NB4 (cell line): ENCODE measurements at regions not wholly inside any gene's neighbourhood (a gene's known extent, or its start where the extent isn't known, plus 50 kb on each side); places are given as distances from the start of the nearest gene placed in this dataset.
A peak's percentile ranks its signal among the peaks of the same experiment; 100 is the strongest.

Experiments
- DNase-seq: peaks from one replicate; pipeline ENCODE4 v3.0.0; 2010; ENCODE audit warnings: low read depth
- H3K4me3 ChIP-seq: one replicate; pipeline ENCODE4 v1.5.1; 2011; ENCODE audit warnings: mild to moderate bottlenecking, low read depth, low read length, moderate library complexity
- CTCF ChIP-seq: IDR thresholded peaks from one replicate; pipeline ENCODE4 v1.5.1; 2012; ENCODE audit warnings: low read depth, low read length
- MAX ChIP-seq: IDR thresholded peaks from 2 replicates; pipeline ENCODE4 v1.6.1; 2011; ENCODE audit warnings: low read depth, low read length
- MYC ChIP-seq: IDR thresholded peaks from 2 replicates; pipeline ENCODE4 v1.6.1; 2011; ENCODE audit warnings: low read depth, low read length
- POLR2A ChIP-seq: IDR thresholded peaks from 2 replicates; pipeline ENCODE4 v1.6.1; 2011; ENCODE audit warnings: mild to moderate bottlenecking; ENCODE audit not compliant: insufficient read length; ENCODE audit errors: extremely low read depth

GRCh38 chr16:65421596-65421995, 299.7 kb upstream of the CDH11 start:
- no peak for DNase-seq
- TF ChIP-seq MYC (no peak), POLR2A (no peak), CTCF (no peak), MAX (no peak)
- no peak overlapping the region for H3K4me3 ChIP-seq

GRCh38 chr16:65418435-65418834, 296.6 kb upstream of the CDH11 start:
- no peak for DNase-seq
- H3K4me3 ChIP-seq = no peak overlapping the region
- TF ChIP-seq MAX = no peak
- TF ChIP-seq CTCF = no peak

- H3K4me3 ChIP-seq = no peak overlapping the region
- no peak for TF ChIP-seq CTCF
- TF ChIP-seq MAX = no peak
- TF ChIP-seq POLR2A = no peak
- TF ChIP-seq MYC = no peak
- no peak for DNase-seq
Observed at GRCh38 chr16:65415460-65415859, 293.6 kb upstream of the CDH11 start.

- no peak overlapping the region for H3K4me3 ChIP-seq
- peak; percentile 27 for DNase-seq
- TF ChIP-seq MAX (no peak), CTCF (no peak)
Observed at GRCh38 chr16:65414284-65414984, 292.6 kb upstream of the CDH11 start.

GRCh38 chr16:65413861-65414260, 292.0 kb upstream of the CDH11 start:
- H3K4me3 ChIP-seq = no peak overlapping the region
- TF ChIP-seq CTCF (no peak), MYC (no peak), MAX (no peak), POLR2A (no peak)
- no peak for DNase-seq

- no peak for DNase-seq
- no peak overlapping the region for H3K4me3 ChIP-seq
- TF ChIP-seq MAX (no peak), POLR2A (no peak), CTCF (no peak), MYC (no peak)
Observed at GRCh38 chr16:65410801-65411200, 288.9 kb upstream of the CDH11 start.
